Erythroblast (primary cell): ENCODE measurements at regions not wholly inside any gene's neighbourhood (a gene's known extent, or its start where the extent isn't known, plus 50 kb on each side); places are given as distances from the start of the nearest gene placed in this dataset.

ENCODE experiments used
- GATA1 ChIP-seq: IDR thresholded peaks from 2 replicates; pipeline ENCODE4 v1.6.1; 2011; ENCODE audit warnings: low read depth, mild to moderate bottlenecking, control low read depth, low read length, moderate library complexity
- POLR2A ChIP-seq: IDR thresholded peaks from 2 replicates; pipeline ENCODE4 v1.6.1; 2011; ENCODE audit warnings: mild to moderate bottlenecking, low read length

- no peak for TF ChIP-seq POLR2A
- TF ChIP-seq GATA1: no peak
Observed at GRCh38 chr3:70527026-70527425, 214.6 kb upstream of the MDFIC2 start.
